ENCODE measurements at regions not wholly inside any gene's neighbourhood (a gene's known extent, or its start where the extent isn't known, plus 50 kb on each side); places are given as distances from the start of the nearest gene placed in this dataset.

- WGBS, 2 donors = 64 to 75% methylated on average over 1 of the region's 1 CpG
- H3K36me3 ChIP-seq = no peaks in the 10 kb centered on the region
- TF ChIP-seq CTCF (IDR thresholded peaks at IDR 0.05) (no peak), POLR2A (IDR thresholded peaks at IDR 0.05) (no peak)
- no peaks in the 10 kb centered on the region for H3K27me3 ChIP-seq
- H3K27ac ChIP-seq = no peak overlapping the region
- no peaks in the 10 kb centered on the region for H3K9me3 ChIP-seq
- intact Hi-C loops (cut with DNase I) = no loop called here
- DNase-seq = no peak
- peaks cover 0 to 4% of the 10 kb centered on the region in 2 donors for H3K4me1 ChIP-seq
- H3K4me3 ChIP-seq (replicated peaks in 1 of 3) = no peak overlapping the region
Observed at GRCh38 chr14:30431552-30431951, 127.4 kb upstream of the G2E3 start.

- intact Hi-C loops (cut with DNase I) = loop anchor here (5.0 kb wide), 1 partner anchor 69 kb away; no protein-coding TSS in a partner anchor
- 85 to 87% methylated on average over 4 of the region's 4 CpGs for WGBS, 2 donors
- H3K27me3 ChIP-seq = no peaks in the 10 kb centered on the region
- TF ChIP-seq CTCF (IDR thresholded peaks at IDR 0.05) (no peak), POLR2A (IDR thresholded peaks at IDR 0.05) (no peak)
- H3K9me3 ChIP-seq = no peaks in the 10 kb centered on the region
- DNase-seq = no peak
- H3K4me3 ChIP-seq (replicated peaks in 1 of 3) = no peak overlapping the region
- no peaks in the 10 kb centered on the region for H3K36me3 ChIP-seq
- no peaks in the 10 kb centered on the region for H3K4me1 ChIP-seq
- H3K27ac ChIP-seq = no peak overlapping the region
Observed at GRCh38 chr14:30440961-30441360, 118.0 kb upstream of the G2E3 start.

- no peaks in the 10 kb centered on the region for H3K36me3 ChIP-seq
- H3K27ac ChIP-seq = no peak overlapping the region
- H3K9me3 ChIP-seq = no peaks in the 10 kb centered on the region
- no peak for TF ChIP-seq POLR2A (IDR thresholded peaks at IDR 0.05)
- peak in 4 of 6 experiments; percentile 52 to 82 (median 72) for TF ChIP-seq CTCF (IDR thresholded peaks at IDR 0.05)
- DNase-seq = peak in 1 of 2 donors; percentile 1
- intact Hi-C loops (cut with DNase I) = loop anchor here (5.0 kb wide), 1 partner anchor 71 kb away; no protein-coding TSS in a partner anchor
- 44 to 49% methylated on average over 7 of the region's 7 CpGs for WGBS, 2 donors
- H3K27me3 ChIP-seq = no peaks in the 10 kb centered on the region
- H3K4me1 ChIP-seq = no peaks in the 10 kb centered on the region
- no peak overlapping the region for H3K4me3 ChIP-seq (replicated peaks in 1 of 3)
Observed at GRCh38 chr14:30443368-30444007, 115.5 kb upstream of the G2E3 start.

DNA sequence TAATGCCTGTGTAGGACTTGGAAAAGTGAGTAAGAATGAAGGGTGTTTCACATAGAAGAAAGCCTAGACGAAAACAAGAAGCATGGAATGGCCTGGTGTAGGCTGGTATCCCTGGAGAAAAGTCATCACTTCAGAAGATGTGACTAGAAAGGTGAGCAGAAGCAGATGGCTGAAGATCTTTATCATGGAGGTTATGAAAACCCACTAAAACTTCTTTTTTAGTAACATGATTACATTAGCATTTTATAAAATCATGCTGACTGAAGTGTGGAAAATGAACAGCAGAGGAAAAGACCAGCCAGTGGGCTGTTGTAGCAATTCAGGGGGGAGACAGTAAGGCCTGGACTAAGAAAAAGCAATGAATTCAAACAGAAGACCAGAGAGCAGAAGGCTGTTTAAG, 114.5 kb upstream of the G2E3 start:
- no peak overlapping the region for H3K4me3 ChIP-seq (replicated peaks in 1 of 3)
- H3K27me3 ChIP-seq = no peaks in the 10 kb centered on the region
- no peaks in the 10 kb centered on the region for H3K36me3 ChIP-seq
- no peaks in the 10 kb centered on the region for H3K4me1 ChIP-seq
- no peaks in the 10 kb centered on the region for H3K9me3 ChIP-seq
- no peak overlapping the region for H3K27ac ChIP-seq
- TF ChIP-seq CTCF (IDR thresholded peaks at IDR 0.05) (no peak), POLR2A (IDR thresholded peaks at IDR 0.05) (no peak)
- no peak for DNase-seq
- intact Hi-C loops (cut with DNase I) = loop anchor here (5.0 kb wide), 1 partner anchor 72 kb away; no protein-coding TSS in a partner anchor
- WGBS, 2 donors = 86 to 87% methylated on average over 1 of the region's 1 CpG

- TF ChIP-seq CTCF (IDR thresholded peaks at IDR 0.05) (no peak), POLR2A (IDR thresholded peaks at IDR 0.05) (no peak)
- H3K9me3 ChIP-seq = no peaks in the 10 kb centered on the region
- WGBS, 2 donors = 52 to 55% methylated on average over 6 of the region's 6 CpGs
- no peak overlapping the region for H3K4me3 ChIP-seq (replicated peaks in 1 of 3)
- no peak for DNase-seq
- no peak overlapping the region for H3K27ac ChIP-seq
- H3K27me3 ChIP-seq = no peaks in the 10 kb centered on the region
- no peaks in the 10 kb centered on the region for H3K4me1 ChIP-seq
- intact Hi-C loops (cut with DNase I) = no loop called here
- H3K36me3 ChIP-seq = no peaks in the 10 kb centered on the region
Observed at GRCh38 chr14:30445011-30445793, 113.8 kb upstream of the G2E3 start.
